GM19397 (cell line): ENCODE measurements at regions not wholly inside any gene's neighbourhood (a gene's known extent, or its start where the extent isn't known, plus 50 kb on each side); places are given as distances from the start of the nearest gene placed in this dataset.
A peak's percentile ranks its signal among the peaks of the same experiment; 100 is the strongest.

Experiments
- ATAC-seq: cut with Tn5 transposase; IDR thresholded peaks from one replicate; pipeline ENCODE4 v1.9.1; 2021; ENCODE audit warnings: mild to moderate bottlenecking, moderate library complexity; ENCODE audit not compliant: unreplicated experiment

- ATAC-seq = no peak
Observed at GRCh38 chr5:116361979-116362577, 212.5 kb downstream of the SEMA6A start.

GRCh38 chr5:116361171-116361967 is 213.3 kb downstream of the SEMA6A start:
- no peak for ATAC-seq

- ATAC-seq = no peak
Observed at GRCh38 chr5:116360008-116360853, 214.4 kb downstream of the SEMA6A start.

DNA sequence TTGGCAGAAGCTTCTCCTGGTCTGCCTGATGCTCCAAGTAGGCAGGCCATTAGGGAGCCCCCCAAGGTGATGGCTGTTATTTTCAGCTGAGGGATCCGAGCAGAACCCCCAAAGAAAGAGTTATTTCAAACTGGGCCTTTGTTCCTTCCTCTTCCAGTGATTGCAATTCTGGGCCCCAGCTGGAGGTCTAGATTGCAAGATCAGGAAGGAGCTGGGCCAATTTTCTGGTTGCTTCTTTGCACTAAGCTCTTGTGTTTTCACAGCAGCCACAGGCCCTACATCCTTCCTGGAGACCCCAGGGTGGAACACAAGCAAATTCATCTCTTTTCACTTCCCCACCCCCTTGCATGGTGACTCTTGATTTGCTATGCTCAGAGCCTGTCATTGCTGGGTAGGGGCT is 215.0 kb downstream of the SEMA6A start:
- ATAC-seq = no peak

- ATAC-seq = peak; percentile 95
Observed at GRCh38 chr5:116358911-116359418, 215.7 kb downstream of the SEMA6A start.

GRCh38 chr5:116358015-116358523 is 216.6 kb downstream of the SEMA6A start:
- no peak for ATAC-seq

DNA sequence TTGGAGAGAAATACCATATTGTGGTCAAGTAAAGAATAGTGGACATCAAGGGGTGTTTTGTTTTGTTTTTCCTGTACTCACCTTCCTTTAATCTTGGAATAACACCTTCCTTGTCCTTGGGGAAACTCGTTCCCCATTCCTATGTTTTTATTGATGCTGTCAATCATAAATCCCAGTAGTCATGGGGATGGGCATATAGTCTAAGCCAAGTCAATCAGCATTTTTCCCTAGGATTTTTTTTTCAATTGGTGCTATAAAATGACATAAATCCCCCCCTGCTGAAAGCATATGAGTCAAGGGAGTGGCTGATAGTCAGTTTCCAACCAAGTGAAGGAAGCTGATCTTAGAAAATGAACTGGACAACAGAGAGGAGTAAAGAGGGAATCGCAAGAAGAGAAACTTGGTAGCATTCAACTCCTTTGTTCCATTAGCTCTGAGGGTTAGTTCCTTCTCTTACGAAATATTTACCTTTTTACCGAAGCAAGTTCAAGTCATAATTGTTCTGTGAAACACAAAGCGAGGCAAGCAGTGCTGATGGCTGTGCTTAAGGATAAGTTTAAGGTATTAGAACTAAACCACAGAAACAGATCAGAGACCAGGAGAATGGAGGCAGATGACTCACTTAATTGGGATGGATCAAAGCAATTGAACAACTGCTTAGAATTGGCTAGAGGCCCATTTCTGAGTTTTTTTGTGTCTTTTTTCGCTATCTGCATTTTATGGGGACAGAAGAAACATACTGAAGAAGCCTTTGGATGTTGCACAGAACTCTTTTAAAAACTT is 218.6 kb downstream of the SEMA6A start:
- no peak for ATAC-seq

DNA sequence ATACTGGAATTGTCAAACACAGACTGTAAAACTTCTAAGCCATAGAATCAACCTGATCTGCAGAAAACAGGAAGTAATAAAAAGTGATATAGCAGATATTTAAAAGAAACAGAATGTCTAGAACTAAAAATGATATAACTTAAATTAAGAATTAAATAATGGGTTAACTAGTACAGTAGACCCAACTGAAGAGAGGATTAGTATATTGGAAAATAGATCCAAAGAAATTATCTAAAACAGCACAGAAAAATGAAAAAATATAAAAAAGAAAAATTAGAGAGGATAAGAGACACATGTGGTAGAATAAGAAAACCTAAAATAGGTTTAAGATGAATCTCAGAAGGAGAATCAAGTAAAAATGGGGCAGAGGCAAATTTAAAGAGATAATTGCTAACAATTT is 219.9 kb downstream of the SEMA6A start:
- ATAC-seq = no peak

- no peak for ATAC-seq
Observed at GRCh38 chr5:116347657-116348056, 227.0 kb downstream of the SEMA6A start.

- ATAC-seq = no peak
Observed at GRCh38 chr5:116343961-116344360, 230.7 kb downstream of the SEMA6A start.
